ENCODE measurements at regions not wholly inside any gene's neighbourhood (a gene's known extent, or its start where the extent isn't known, plus 50 kb on each side); places are given as distances from the start of the nearest gene placed in this dataset.

- intact Hi-C loops (cut with micrococcal nuclease), result no loop called here
- Histone ChIP-seq H3K4me2 (ENCODE audit: low read length) (no peak overlapping the region), H3K9me2 (ENCODE audit: insufficient read depth) (no peaks in the 10 kb centered on the region), H2AFZ (ENCODE audit: low read depth, low read length, poor library complexity, severe bottlenecking) (no peak overlapping the region), H3K79me2 (ENCODE audit: insufficient read depth, low read length) (no peaks in the 10 kb centered on the region), H3K9me3 (ENCODE audit: control insufficient read depth in 1 of 2, insufficient read depth in 1 of 2, low read depth in 1 of 2, low read length in 2 of 2) (no peaks in the 10 kb centered on the region), H3K36me3 (ENCODE audit: control insufficient read depth in 1 of 2, insufficient read depth in 2 of 2, low read length in 2 of 2) (no peaks in the 10 kb centered on the region), H3K27me3 (ENCODE audit: insufficient read depth, low read length) (no peaks in the 10 kb centered on the region), H3K4me1 (ENCODE audit: control insufficient read depth in 1 of 2, insufficient read depth in 2 of 2, low read length in 2 of 2) (peaks cover 9 to 25% of the 10 kb centered on the region in 2 experiments; a peak in 3 of 4 replicates), H4K20me1 (ENCODE audit: insufficient read depth) (no peaks in the 10 kb centered on the region), H3K4me3 (replicated peaks in 1 of 2; ENCODE audit: low read depth in 1 of 2, low read length in 2 of 2) (no peak overlapping the region), H3K27ac (ENCODE audit: low read depth, low read length) (no peak overlapping the region), H3K9ac (ENCODE audit: low read length) (no peak overlapping the region)
- ChIA-PET CTCF (no interaction called here), POLR2A (no interaction called here), RAD21 (ENCODE audit: low non-redundant PET in 1 of 2, low total read pairs in 2 of 2, uncharacterized antibody in 2 of 2, unreplicated experiment in 2 of 2) (no interaction called here)
- no peak for TF ChIP-seq CTCF (IDR thresholded peaks at IDR 0.05 in 2 of 3, conservative IDR thresholded peaks at IDR 0.05 in 1 of 3; ENCODE audit: borderline replicate concordance in 1 of 3, insufficient read depth in 1 of 3, low read depth in 2 of 3, low read length in 2 of 3)
- no peak for TF ChIP-seq POLR2AphosphoS5 (IDR thresholded peaks at IDR 0.05; ENCODE audit: low read depth, low read length)
- no peak for TF ChIP-seq JUND (IDR thresholded peaks at IDR 0.05)
- TF ChIP-seq RAD21 (IDR thresholded peaks at IDR 0.05; ENCODE audit: low read depth), result no peak
- TF ChIP-seq CBX3 (IDR thresholded peaks at IDR 0.05; ENCODE audit: low read depth), result no peak
- DNase-seq (ENCODE audit: low read depth, low spot score) (no peak), ATAC-seq (no peak)
- no TSS peak for BruUV-seq (replicated peaks)
Measured at GRCh38 chr4:56220261-56220660, 167.0 kb downstream of the AASDH start.

- Histone ChIP-seq H3K79me2 (ENCODE audit: insufficient read depth, low read length) (no peaks in the 10 kb centered on the region), H4K20me1 (ENCODE audit: insufficient read depth) (no peaks in the 10 kb centered on the region), H3K4me2 (ENCODE audit: low read length) (no peak overlapping the region), H3K9me2 (ENCODE audit: insufficient read depth) (no peaks in the 10 kb centered on the region), H3K9ac (ENCODE audit: low read length) (no peak overlapping the region), H3K36me3 (ENCODE audit: control insufficient read depth in 1 of 2, insufficient read depth in 2 of 2, low read length in 2 of 2) (no peaks in the 10 kb centered on the region), H3K9me3 (ENCODE audit: control insufficient read depth in 1 of 2, insufficient read depth in 1 of 2, low read depth in 1 of 2, low read length in 2 of 2) (no peaks in the 10 kb centered on the region), H3K27ac (ENCODE audit: low read depth, low read length) (no peak overlapping the region), H3K27me3 (ENCODE audit: insufficient read depth, low read length) (no peaks in the 10 kb centered on the region), H2AFZ (ENCODE audit: low read depth, low read length, poor library complexity, severe bottlenecking) (no peak overlapping the region), H3K4me1 (ENCODE audit: control insufficient read depth in 1 of 2, insufficient read depth in 2 of 2, low read length in 2 of 2) (peaks cover 9 to 31% of the 10 kb centered on the region in 2 experiments; a peak in 3 of 4 replicates), H3K4me3 (replicated peaks in 1 of 2; ENCODE audit: low read depth in 1 of 2, low read length in 2 of 2) (no peak overlapping the region)
- ChIA-PET POLR2A (no interaction called here), CTCF (no interaction called here), RAD21 (ENCODE audit: low non-redundant PET in 1 of 2, low total read pairs in 2 of 2, uncharacterized antibody in 2 of 2, unreplicated experiment in 2 of 2) (no interaction called here)
- no TSS peak for BruUV-seq (replicated peaks)
- ATAC-seq (no peak), DNase-seq (ENCODE audit: low read depth, low spot score) (no peak)
- intact Hi-C loops (cut with micrococcal nuclease), result no loop called here
- TF ChIP-seq POLR2AphosphoS5 (IDR thresholded peaks at IDR 0.05; ENCODE audit: low read depth, low read length) (no peak), MAX (IDR thresholded peaks at IDR 0.05) (no peak), SP1 (IDR thresholded peaks at IDR 0.05; ENCODE audit: low read depth) (no peak), CTCF (IDR thresholded peaks at IDR 0.05 in 2 of 3, conservative IDR thresholded peaks at IDR 0.05 in 1 of 3; ENCODE audit: borderline replicate concordance in 1 of 3, insufficient read depth in 1 of 3, low read depth in 2 of 3, low read length in 2 of 3) (no peak), FOSL1 (IDR thresholded peaks at IDR 0.05; ENCODE audit: low read depth) (no peak), ELF1 (IDR thresholded peaks at IDR 0.05; ENCODE audit: borderline replicate concordance, low read depth) (no peak), ZNF274 (IDR thresholded peaks at IDR 0.05; ENCODE audit: low read depth, low read length) (no peak), REST (IDR thresholded peaks at IDR 0.05; ENCODE audit: low read depth) (no peak), CBX3 (IDR thresholded peaks at IDR 0.05; ENCODE audit: low read depth) (no peak), JUND (IDR thresholded peaks at IDR 0.05) (no peak), YY1 (IDR thresholded peaks at IDR 0.05; ENCODE audit: extremely low read depth, insufficient replicate concordance, low read depth, low read length) (no peak)
Measured at GRCh38 chr4:56219447-56219846, 167.8 kb downstream of the AASDH start.

Data from HCT116 (cell line).